Muscle of leg (tissue), 3 donors: ENCODE measurements at regions not wholly inside any gene's neighbourhood (a gene's known extent, or its start where the extent isn't known, plus 50 kb on each side); places are given as distances from the start of the nearest gene placed in this dataset.

Experiments
- DNase-seq: peaks from one replicate; pipeline ENCODE4 v3.0.0; 2013
- H3K27ac ChIP-seq: one replicate; pipeline ENCODE4 v1.5.1; 2013; ENCODE audit warnings: mild to moderate bottlenecking, low read length, control low read depth
- H3K27me3 ChIP-seq: one replicate; pipeline ENCODE4 v1.6.1; 2013; ENCODE audit warnings: low read length; ENCODE audit not compliant: control insufficient read depth, insufficient read depth
- H3K36me3 ChIP-seq: one replicate; pipeline ENCODE4 v1.6.1; 2013; ENCODE audit warnings: low read length; ENCODE audit not compliant: control insufficient read depth, insufficient read depth
- H3K4me1 ChIP-seq: one replicate; pipeline ENCODE4 v1.6.1; 2013; ENCODE audit warnings: low read length; ENCODE audit not compliant: control insufficient read depth, insufficient read depth
- H3K4me3 ChIP-seq: one replicate; pipeline ENCODE4 v1.5.1; 2013; ENCODE audit warnings: low read length, control low read depth
- H3K9me3 ChIP-seq: replicated peaks from 2 replicates; pipeline ENCODE4 v1.6.1; 2013; ENCODE audit warnings: low read depth, low read length; ENCODE audit not compliant: control insufficient read depth
- whole genome bisulfite sequencing: methylation state at CpG from one replicate; pipeline ENCODE4 v1.1.5; 2013; ENCODE audit warnings: missing lambda C conversion rate; ENCODE audit not compliant: insufficient coverage; 5-methylcytosine and 5-hydroxymethylcytosine counted together

DNA sequence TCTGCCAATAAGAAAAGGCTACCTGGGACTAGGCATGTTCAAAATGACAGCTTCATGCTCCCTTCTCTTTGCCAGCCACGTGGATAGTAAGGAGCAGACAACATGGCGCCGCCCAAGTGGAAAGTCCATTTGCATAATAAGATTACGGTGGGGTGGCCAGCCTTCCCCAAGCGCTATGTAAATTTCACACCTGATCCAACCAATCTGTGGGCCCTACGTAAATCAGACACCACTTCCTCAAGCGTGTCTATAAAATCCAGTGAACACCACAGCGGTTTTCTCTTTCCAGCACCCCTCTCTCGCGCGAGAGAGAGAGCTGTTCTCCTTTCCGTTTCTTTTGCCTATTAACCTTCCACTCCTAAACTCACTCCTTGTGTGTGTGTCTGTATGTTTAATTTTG lies 140.3 kb upstream of the ERCC4 start:
- Histone ChIP-seq H3K4me3 (no peak overlapping the region), H3K27ac (peak overlapping the region; percentile 64), H3K27me3 (no peaks in the 10 kb centered on the region), H3K4me1 (peaks cover 28% of the 10 kb centered on the region), H3K9me3 (peaks cover 3% of the 10 kb centered on the region), H3K36me3 (no peaks in the 10 kb centered on the region)
- 56% methylated on average over 7 of the region's 12 CpGs for WGBS
- DNase-seq: no peak

- peak; percentile 68 for DNase-seq
- Histone ChIP-seq H3K27me3 (no peaks in the 10 kb centered on the region), H3K4me3 (peak overlapping the region; percentile 26), H3K4me1 (peaks cover 28% of the 10 kb centered on the region), H3K27ac (peak overlapping the region; percentile 94), H3K36me3 (no peaks in the 10 kb centered on the region), H3K9me3 (peaks cover 3% of the 10 kb centered on the region)
- 12% methylated on average over 3 of the region's 7 CpGs for WGBS
Observed at GRCh38 chr16:13780406-13781168, 139.4 kb upstream of the ERCC4 start.

GRCh38 chr16:13781169-13781564 lies 138.8 kb upstream of the ERCC4 start:
- no peaks in the 10 kb centered on the region for H3K27me3 ChIP-seq
- H3K4me1 ChIP-seq: peaks cover 28% of the 10 kb centered on the region
- peak; percentile 46 for DNase-seq
- H3K9me3 ChIP-seq: peaks cover 3% of the 10 kb centered on the region
- no peaks in the 10 kb centered on the region for H3K36me3 ChIP-seq
- 63% methylated on average over 6 of the region's 7 CpGs for WGBS
- H3K4me3 ChIP-seq: peak overlapping the region; percentile 26
- peak overlapping the region; percentile 94 for H3K27ac ChIP-seq

- peaks cover 28% of the 10 kb centered on the region for H3K4me1 ChIP-seq
- no peaks in the 10 kb centered on the region for H3K36me3 ChIP-seq
- DNase-seq: peak; percentile 80
- no peaks in the 10 kb centered on the region for H3K27me3 ChIP-seq
- 51% methylated on average over 6 of the region's 8 CpGs for WGBS
- peak overlapping the region; percentile 94 for H3K27ac ChIP-seq
- H3K9me3 ChIP-seq: peaks cover 3% of the 10 kb centered on the region
- H3K4me3 ChIP-seq: no peak overlapping the region
Observed at GRCh38 chr16:13781575-13782338, 138.2 kb upstream of the ERCC4 start.

DNA sequence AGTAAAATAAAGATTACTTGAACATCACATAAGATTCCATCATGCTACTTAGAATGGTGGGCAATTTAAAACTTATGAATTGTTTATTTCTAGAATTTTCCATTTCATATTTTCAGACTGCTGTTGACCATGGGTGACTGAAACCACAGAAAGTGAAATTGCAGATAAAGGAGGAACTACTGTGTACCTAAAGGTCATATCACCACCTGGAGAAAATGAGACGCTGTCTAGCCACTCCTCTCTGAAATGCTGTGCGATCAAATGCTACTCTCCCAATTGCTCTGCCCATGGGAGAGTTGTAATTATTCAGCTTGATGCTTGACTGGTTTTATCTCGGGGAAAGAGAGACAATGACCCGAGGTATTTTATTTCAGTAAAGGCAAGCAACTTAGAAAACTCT lies 128.9 kb upstream of the ERCC4 start:
- no peak overlapping the region for H3K27ac ChIP-seq
- DNase-seq: no peak
- 80% methylated on average over 1 of the region's 4 CpGs for WGBS
- no peak overlapping the region for H3K4me3 ChIP-seq
- H3K36me3 ChIP-seq: no peaks in the 10 kb centered on the region
- H3K27me3 ChIP-seq: no peaks in the 10 kb centered on the region
- peaks cover 20% of the 10 kb centered on the region for H3K4me1 ChIP-seq
- peaks cover 2% of the 10 kb centered on the region for H3K9me3 ChIP-seq

- WGBS: 0% methylated on average over 1 of the region's 3 CpGs
- Histone ChIP-seq H3K9me3 (no peaks in the 10 kb centered on the region), H3K27ac (peak overlapping the region; percentile 20), H3K4me3 (no peak overlapping the region), H3K36me3 (no peaks in the 10 kb centered on the region), H3K4me1 (peaks cover 20% of the 10 kb centered on the region), H3K27me3 (no peaks in the 10 kb centered on the region)
- DNase-seq: peak; percentile 84
Observed at GRCh38 chr16:13793841-13794409, 126.0 kb upstream of the ERCC4 start.

DNA sequence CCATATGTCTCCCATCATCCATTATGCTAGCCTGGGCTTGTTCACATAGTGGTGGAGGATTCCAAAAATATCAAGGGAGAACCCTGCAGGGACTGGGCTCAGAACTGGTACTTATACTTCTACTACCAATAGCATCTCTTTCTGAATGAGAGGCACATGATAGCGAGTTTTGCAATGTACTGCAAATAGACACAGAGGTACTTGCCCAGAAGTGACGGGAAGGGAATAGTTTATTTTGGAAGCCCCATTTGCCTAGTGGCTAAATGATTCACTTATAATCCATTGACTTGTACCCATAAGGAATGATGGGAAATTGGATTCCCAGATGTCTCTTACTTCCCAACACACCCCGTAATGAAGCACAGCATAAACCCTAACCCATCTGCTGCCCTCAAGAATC lies 124.8 kb upstream of the ERCC4 start:
- H3K4me3 ChIP-seq: no peak overlapping the region
- 67% methylated on average over 1 of the region's 3 CpGs for WGBS
- H3K4me1 ChIP-seq: peaks cover 20% of the 10 kb centered on the region
- no peak overlapping the region for H3K27ac ChIP-seq
- DNase-seq: peak; percentile 12
- no peaks in the 10 kb centered on the region for H3K36me3 ChIP-seq
- no peaks in the 10 kb centered on the region for H3K9me3 ChIP-seq
- H3K27me3 ChIP-seq: no peaks in the 10 kb centered on the region

DNA sequence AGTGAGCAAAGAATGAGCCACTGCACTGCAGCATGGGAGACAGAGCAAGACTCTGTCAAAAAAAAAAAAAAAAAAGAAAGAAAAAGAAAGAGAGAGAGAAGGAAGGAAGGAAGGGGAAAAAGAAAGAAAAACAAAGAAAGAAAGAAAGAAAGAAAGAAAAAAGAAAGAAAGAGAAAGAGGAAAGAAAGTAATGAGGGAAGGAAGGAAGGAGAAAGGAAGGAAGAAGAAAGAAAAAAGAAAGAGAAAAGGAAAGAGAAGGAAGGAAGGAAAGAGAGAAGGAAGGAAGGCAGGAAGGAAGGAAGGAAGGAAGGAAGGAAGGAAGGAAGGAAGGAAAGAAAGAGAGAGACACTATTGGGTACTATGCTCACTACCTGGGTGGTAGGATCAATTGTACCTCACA lies 122.2 kb upstream of the ERCC4 start:
- H3K9me3 ChIP-seq: no peaks in the 10 kb centered on the region
- no peak for DNase-seq
- H3K4me3 ChIP-seq: no peak overlapping the region
- H3K36me3 ChIP-seq: no peaks in the 10 kb centered on the region
- no peaks in the 10 kb centered on the region for H3K27me3 ChIP-seq
- H3K27ac ChIP-seq: no peak overlapping the region
- peaks cover 20% of the 10 kb centered on the region for H3K4me1 ChIP-seq

DNA sequence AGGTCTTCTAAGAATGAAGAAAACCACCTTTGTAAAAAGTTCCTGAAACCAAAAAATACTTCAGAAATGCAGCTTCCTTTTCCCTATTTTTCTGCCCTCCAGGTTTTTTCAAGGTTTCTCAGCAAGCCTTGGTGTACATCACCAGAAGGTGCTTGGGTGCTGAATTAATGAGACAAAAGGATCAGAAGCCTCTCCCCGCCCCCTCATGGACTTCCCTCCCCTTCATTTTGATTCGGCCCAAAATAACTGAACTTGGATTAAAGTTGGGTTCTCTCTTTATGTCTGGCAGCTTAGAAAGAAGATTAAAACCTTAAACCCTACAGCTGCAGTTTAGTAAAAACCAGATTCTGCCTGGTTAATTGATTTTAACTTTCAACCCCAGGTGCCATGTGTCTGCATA lies 121.7 kb upstream of the ERCC4 start:
- H3K4me3 ChIP-seq: no peak overlapping the region
- no CpG with 5 or more reads among the region's 2 CpGs for WGBS
- H3K27me3 ChIP-seq: no peaks in the 10 kb centered on the region
- no peaks in the 10 kb centered on the region for H3K9me3 ChIP-seq
- H3K4me1 ChIP-seq: peaks cover 16% of the 10 kb centered on the region
- H3K36me3 ChIP-seq: no peaks in the 10 kb centered on the region
- H3K27ac ChIP-seq: no peak overlapping the region
- no peak for DNase-seq

GRCh38 chr16:13803974-13804373 lies 116.0 kb upstream of the ERCC4 start:
- Histone ChIP-seq H3K4me3 (no peak overlapping the region), H3K27ac (no peak overlapping the region), H3K36me3 (no peaks in the 10 kb centered on the region), H3K27me3 (no peaks in the 10 kb centered on the region), H3K4me1 (no peaks in the 10 kb centered on the region), H3K9me3 (no peaks in the 10 kb centered on the region)
- 83% methylated on average over 1 of the region's 3 CpGs for WGBS
- no peak for DNase-seq
